HG03097 (cell line): ENCODE measurements at regions not wholly inside any gene's neighbourhood (a gene's known extent, or its start where the extent isn't known, plus 50 kb on each side); places are given as distances from the start of the nearest gene placed in this dataset.

Source experiments
- ATAC-seq: cut with Tn5 transposase; IDR thresholded peaks from one replicate; pipeline ENCODE4 v1.9.1; 2021; ENCODE audit not compliant: unreplicated experiment, low FRiP score

- no peak for ATAC-seq
Observed at GRCh38 chr6:125534430-125535263, 214.8 kb upstream of the HEY2 start.

GRCh38 chr6:125537090-125537489 is 212.3 kb upstream of the HEY2 start:
- ATAC-seq, result no peak

GRCh38 chr6:125539892-125540291 is 209.5 kb upstream of the HEY2 start:
- ATAC-seq, result no peak

GRCh38 chr6:125544819-125545218 is 204.6 kb upstream of the HEY2 start:
- ATAC-seq, result no peak

- no peak for ATAC-seq
Observed at GRCh38 chr6:125546841-125547251, 202.6 kb upstream of the HEY2 start.

- no peak for ATAC-seq
Observed at GRCh38 chr6:125547381-125547780, 202.1 kb upstream of the HEY2 start.

- no peak for ATAC-seq
Observed at GRCh38 chr6:125549202-125549884, 200.1 kb upstream of the HEY2 start.

- ATAC-seq, result no peak
Observed at GRCh38 chr6:125550892-125551291, 198.5 kb upstream of the HEY2 start.

- no peak for ATAC-seq
Observed at GRCh38 chr6:125552819-125553218, 196.6 kb upstream of the HEY2 start.

- ATAC-seq, result no peak
Observed at GRCh38 chr6:125554456-125554855, 195.0 kb upstream of the HEY2 start.

- ATAC-seq, result no peak
Observed at GRCh38 chr6:125558241-125558843, 191.1 kb upstream of the HEY2 start.

GRCh38 chr6:125558907-125559306 is 190.5 kb upstream of the HEY2 start:
- no peak for ATAC-seq

- ATAC-seq, result no peak
Observed at GRCh38 chr6:125562156-125562555, 187.3 kb upstream of the HEY2 start.

- ATAC-seq, result no peak
Observed at GRCh38 chr6:125564941-125565340, 184.5 kb upstream of the HEY2 start.

GRCh38 chr6:125567407-125567806 is 182.0 kb upstream of the HEY2 start:
- no peak for ATAC-seq

- ATAC-seq, result no peak
Observed at GRCh38 chr6:125568609-125569008, 180.8 kb upstream of the HEY2 start.

GRCh38 chr6:125570526-125570925 is 178.9 kb upstream of the HEY2 start:
- no peak for ATAC-seq

- ATAC-seq, result no peak
Observed at GRCh38 chr6:125571207-125571755, 178.2 kb upstream of the HEY2 start.

GRCh38 chr6:125574604-125575003 is 174.8 kb upstream of the HEY2 start:
- ATAC-seq, result no peak

- no peak for ATAC-seq
Observed at GRCh38 chr6:125577124-125577662, 172.2 kb upstream of the HEY2 start.

- no peak for ATAC-seq
Observed at GRCh38 chr6:125584468-125584939, 164.9 kb upstream of the HEY2 start.
